ENCODE measurements at regions not wholly inside any gene's neighbourhood (a gene's known extent, or its start where the extent isn't known, plus 50 kb on each side); places are given as distances from the start of the nearest gene placed in this dataset.

DNA sequence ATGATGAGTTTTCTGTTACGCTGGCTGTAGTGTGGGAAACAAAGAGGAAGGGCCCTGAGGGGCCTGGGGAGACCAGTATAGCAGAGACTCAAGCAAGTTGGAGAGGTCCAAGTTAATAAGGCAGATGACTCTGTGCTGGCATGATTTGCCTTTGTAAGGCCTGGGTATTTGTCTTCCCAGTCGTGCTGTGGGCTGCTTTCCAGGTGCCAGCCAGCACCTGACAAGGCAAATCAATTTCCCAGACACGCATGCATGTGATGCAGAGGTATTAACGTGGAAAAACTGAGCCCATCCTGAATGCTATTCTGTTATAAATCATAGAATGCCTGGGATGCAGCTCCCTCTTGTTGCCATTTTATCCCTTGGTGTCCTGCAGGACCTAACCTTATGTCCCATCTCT lies 175.6 kb downstream of the MFSD1 start:
- H3K4me1 ChIP-seq = no peaks in the 10 kb centered on the region
- 54 to 81% methylated on average over 3 of the region's 4 CpGs for WGBS, 2 donors (ENCODE audit: low coverage in 1 of 2)
- H3K36me3 ChIP-seq = no peaks in the 10 kb centered on the region
- H3K4me3 ChIP-seq = no peak overlapping the region
- TF ChIP-seq POLR2AphosphoS5 (IDR thresholded peaks at IDR 0.05) = no peak
- no peak for TF ChIP-seq EP300 (IDR thresholded peaks at IDR 0.05)
- TF ChIP-seq, protein P1, sequence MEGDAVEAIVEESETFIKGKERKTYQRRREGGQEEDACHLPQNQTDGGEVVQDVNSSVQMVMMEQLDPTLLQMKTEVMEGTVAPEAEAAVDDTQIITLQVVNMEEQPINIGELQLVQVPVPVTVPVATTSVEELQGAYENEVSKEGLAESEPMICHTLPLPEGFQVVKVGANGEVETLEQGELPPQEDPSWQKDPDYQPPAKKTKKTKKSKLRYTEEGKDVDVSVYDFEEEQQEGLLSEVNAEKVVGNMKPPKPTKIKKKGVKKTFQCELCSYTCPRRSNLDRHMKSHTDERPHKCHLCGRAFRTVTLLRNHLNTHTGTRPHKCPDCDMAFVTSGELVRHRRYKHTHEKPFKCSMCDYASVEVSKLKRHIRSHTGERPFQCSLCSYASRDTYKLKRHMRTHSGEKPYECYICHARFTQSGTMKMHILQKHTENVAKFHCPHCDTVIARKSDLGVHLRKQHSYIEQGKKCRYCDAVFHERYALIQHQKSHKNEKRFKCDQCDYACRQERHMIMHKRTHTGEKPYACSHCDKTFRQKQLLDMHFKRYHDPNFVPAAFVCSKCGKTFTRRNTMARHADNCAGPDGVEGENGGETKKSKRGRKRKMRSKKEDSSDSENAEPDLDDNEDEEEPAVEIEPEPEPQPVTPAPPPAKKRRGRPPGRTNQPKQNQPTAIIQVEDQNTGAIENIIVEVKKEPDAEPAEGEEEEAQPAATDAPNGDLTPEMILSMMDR (IDR thresholded peaks at IDR 0.05) = no peak
- TF ChIP-seq POLR2A (IDR thresholded peaks at IDR 0.05) = no peak
- ATAC-seq = no peak
- peaks cover 0 to 9% (median 0%) of the 10 kb centered on the region in 3 donors for H3K9me3 ChIP-seq
- H3K27ac ChIP-seq = no peak overlapping the region
- H3K27me3 ChIP-seq = no peaks in the 10 kb centered on the region

DNA sequence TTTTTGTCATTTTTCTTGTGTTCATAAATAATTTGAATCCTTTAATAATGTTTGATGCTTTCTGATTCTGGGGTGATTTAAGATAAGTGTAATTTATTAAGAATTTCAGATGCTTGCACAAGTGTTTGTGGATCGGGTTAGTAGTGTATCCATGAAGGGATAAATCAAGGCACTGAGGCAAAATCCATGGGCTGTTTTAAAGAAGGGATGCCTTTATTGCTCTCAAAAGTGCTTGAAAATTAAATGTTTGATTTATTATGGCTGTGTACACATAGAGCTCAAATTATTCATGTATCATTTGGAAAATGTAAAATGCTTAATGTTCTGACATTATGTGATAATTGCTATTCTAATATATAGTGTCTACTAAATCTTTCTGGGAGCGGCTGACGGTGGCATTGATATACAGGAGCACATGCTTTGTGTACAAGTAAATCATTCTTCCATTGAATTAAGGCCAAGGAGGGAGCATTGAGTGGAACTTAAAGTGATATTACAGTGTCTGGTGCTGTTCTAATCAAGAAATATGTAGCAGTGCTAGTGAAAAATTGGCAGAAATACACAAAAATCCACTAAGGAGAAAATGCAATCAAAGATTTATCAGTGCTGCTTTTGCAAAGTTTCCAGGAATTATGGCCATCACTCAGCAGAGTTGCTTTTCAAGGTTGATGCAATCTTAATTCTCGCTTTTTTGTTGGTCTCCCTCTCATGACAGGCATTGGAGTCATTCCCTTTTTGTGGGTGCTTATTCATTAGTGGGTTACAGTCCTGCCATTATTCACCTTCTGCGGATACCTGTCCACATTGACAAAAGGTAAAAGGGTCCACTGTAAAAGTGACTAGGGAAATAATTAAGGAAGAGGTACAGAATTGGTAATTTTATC lies 181.6 kb downstream of the MFSD1 start:
- no peaks in the 10 kb centered on the region for H3K4me1 ChIP-seq
- TF ChIP-seq EP300 (IDR thresholded peaks at IDR 0.05) (no peak), POLR2AphosphoS5 (IDR thresholded peaks at IDR 0.05) (no peak), POLR2A (IDR thresholded peaks at IDR 0.05) (no peak)
- TF ChIP-seq, protein P1 (IDR thresholded peaks at IDR 0.05) = no peak
- H3K27me3 ChIP-seq = no peaks in the 10 kb centered on the region
- no peak overlapping the region for H3K4me3 ChIP-seq
- H3K9me3 ChIP-seq = peaks cover 0 to 22% (median 0%) of the 10 kb centered on the region in 3 donors
- no peaks in the 10 kb centered on the region for H3K36me3 ChIP-seq
- ATAC-seq = no peak
- 67 to 81% methylated on average over 4 to 5 of the region's 5 CpGs for WGBS, 2 donors (ENCODE audit: low coverage in 1 of 2)
- H3K27ac ChIP-seq = no peak overlapping the region

DNA sequence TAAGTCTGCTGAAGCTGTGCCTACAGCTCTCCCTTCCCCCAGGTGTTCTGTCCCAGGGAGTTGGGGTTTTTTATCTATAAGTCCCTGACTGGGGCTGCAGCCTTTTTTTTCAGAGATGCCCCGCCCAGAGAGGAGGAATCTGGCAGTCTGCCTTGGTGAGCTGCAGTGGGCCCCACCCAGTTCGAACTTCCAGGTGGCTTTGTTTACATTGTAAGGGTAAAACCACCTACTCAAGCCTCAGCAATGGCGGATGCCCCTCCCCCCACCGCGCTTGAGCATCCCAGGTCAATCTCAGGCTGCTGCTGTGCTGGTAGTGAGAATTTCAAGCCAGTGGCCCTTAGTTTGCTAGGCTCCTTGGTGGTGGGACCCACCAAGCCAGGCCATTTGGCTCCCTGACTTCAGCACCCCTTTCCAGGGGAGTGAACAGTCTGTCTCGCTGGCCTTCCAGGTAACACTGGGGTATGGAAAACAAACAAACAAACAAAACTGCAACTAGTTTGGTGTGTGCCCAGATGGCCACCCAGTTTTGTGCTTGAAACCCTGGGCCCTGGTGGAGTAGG lies 189.4 kb downstream of the MFSD1 start:
- H3K9me3 ChIP-seq = peaks cover 0 to 13% (median 0%) of the 10 kb centered on the region in 3 donors
- WGBS, 2 donors (ENCODE audit: low coverage in 1 of 2) = 33% methylated on average over 4 of the region's 6 CpGs; no CpG with 5 or more reads in 1 of the 2 donors
- H3K36me3 ChIP-seq = no peaks in the 10 kb centered on the region
- no peak overlapping the region for H3K4me3 ChIP-seq
- no peaks in the 10 kb centered on the region for H3K27me3 ChIP-seq
- TF ChIP-seq POLR2AphosphoS5 (IDR thresholded peaks at IDR 0.05) (no peak), POLR2A (IDR thresholded peaks at IDR 0.05) (no peak), EP300 (IDR thresholded peaks at IDR 0.05) (no peak)
- TF ChIP-seq, protein P1 (IDR thresholded peaks at IDR 0.05) = no peak
- H3K4me1 ChIP-seq = no peaks in the 10 kb centered on the region
- no peak overlapping the region for H3K27ac ChIP-seq
- ATAC-seq = no peak

DNA sequence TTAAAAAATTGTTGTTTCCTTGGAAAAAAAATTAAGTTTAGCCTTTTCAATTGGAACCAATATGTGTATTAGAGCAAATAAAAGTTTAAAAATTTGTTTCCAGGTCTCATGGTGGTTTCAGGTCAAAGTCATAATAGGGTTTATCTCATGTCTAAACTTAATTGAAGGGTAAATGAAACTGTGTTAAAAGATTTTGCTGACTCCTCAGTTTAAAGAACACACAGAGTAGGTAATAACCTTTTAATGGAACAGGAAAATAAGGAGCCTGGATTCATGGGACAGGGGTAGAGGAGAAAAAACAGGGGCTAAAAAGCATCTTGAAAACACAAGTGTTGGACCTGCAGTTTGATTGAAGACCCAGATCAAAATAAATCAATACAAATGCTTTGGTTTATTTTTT lies 190.6 kb downstream of the MFSD1 start:
- ATAC-seq = no peak
- TF ChIP-seq, protein P1 (IDR thresholded peaks at IDR 0.05) = no peak
- no peak for TF ChIP-seq POLR2A (IDR thresholded peaks at IDR 0.05)
- TF ChIP-seq POLR2AphosphoS5 (IDR thresholded peaks at IDR 0.05) = no peak
- TF ChIP-seq EP300 (IDR thresholded peaks at IDR 0.05) = no peak
- no peaks in the 10 kb centered on the region for H3K27me3 ChIP-seq

DNA sequence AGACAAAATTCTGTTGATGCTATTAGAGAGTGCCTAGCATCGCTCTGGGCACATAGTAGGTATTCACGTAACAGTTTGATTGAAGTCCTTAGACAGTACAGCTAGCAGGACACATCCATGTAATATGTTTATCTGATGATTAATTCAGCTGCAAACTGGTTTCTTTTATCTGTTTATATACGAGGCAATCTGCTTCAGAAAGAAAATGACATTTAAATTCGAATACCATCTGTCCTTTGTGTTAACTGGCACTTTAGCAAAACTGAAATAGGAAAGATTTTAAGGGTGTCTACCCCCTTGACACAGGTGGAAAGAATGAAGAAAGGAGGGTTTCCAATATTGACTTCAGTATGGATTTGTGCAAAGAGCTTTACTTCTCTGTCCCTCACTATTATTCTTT lies 192.5 kb downstream of the MFSD1 start:
- Histone ChIP-seq H3K27ac (no peak overlapping the region), H3K27me3 (no peaks in the 10 kb centered on the region), H3K9me3 (no peaks in the 10 kb centered on the region), H3K4me1 (no peaks in the 10 kb centered on the region), H3K36me3 (no peaks in the 10 kb centered on the region), H3K4me3 (no peak overlapping the region)
- no peak for ATAC-seq
- 61 to 65% methylated on average over 4 of the region's 4 CpGs for WGBS, 2 donors (ENCODE audit: low coverage in 1 of 2)
- TF ChIP-seq, protein P1 (IDR thresholded peaks at IDR 0.05) = no peak
- TF ChIP-seq EP300 (IDR thresholded peaks at IDR 0.05) (no peak), POLR2A (IDR thresholded peaks at IDR 0.05) (no peak), POLR2AphosphoS5 (IDR thresholded peaks at IDR 0.05) (no peak)

More for the DNA sequence above, 190.6 kb downstream of the MFSD1 start:
- H3K27ac ChIP-seq = no peak overlapping the region
- peaks cover 0 to under 1% (median 0%) of the 10 kb centered on the region in 3 donors for H3K9me3 ChIP-seq
- H3K4me3 ChIP-seq = no peak overlapping the region
- no peaks in the 10 kb centered on the region for H3K4me1 ChIP-seq
- no peaks in the 10 kb centered on the region for H3K36me3 ChIP-seq

All from gastroesophageal sphincter (tissue), 4 donors.